Ascending aorta (tissue), 2 donors: ENCODE measurements at regions not wholly inside any gene's neighbourhood (a gene's known extent, or its start where the extent isn't known, plus 50 kb on each side); places are given as distances from the start of the nearest gene placed in this dataset.

Experiments
- DNase-seq, 2 donors: peaks; one replicate each; pipeline ENCODE4 v3.0.0-alpha.2; 2019; ENCODE audit warnings: low spot score in 2 of 2
- H3K27ac ChIP-seq, 2 donors: fragments of 200-600 bp; sonication (generic); one replicate each; pipeline ENCODE4 v1.5.1; 2016 to 2017; ENCODE audit warnings: mild to moderate bottlenecking in 1 of 2
- H3K27me3 ChIP-seq: fragments of 200-600 bp; sonication (generic); one replicate; pipeline ENCODE4 v1.5.1; 2017
- H3K36me3 ChIP-seq, 2 donors: fragments of 200-600 bp; sonication (generic); one replicate each; pipeline ENCODE4 v1.5.1; 2016
- H3K4me1 ChIP-seq, 2 donors: fragments of 200-600 bp; sonication (generic); one replicate each; pipeline ENCODE4 v1.5.1; 2016 to 2017; ENCODE audit warnings: mild to moderate bottlenecking in 1 of 2
- H3K4me3 ChIP-seq, 2 donors: fragments of 200-600 bp; sonication (generic); one replicate each; pipeline ENCODE4 v1.5.1; 2016 to 2017; ENCODE audit warnings: mild to moderate bottlenecking in 1 of 2
- H3K9me3 ChIP-seq, 2 donors: fragments of 200-600 bp; sonication (generic); one replicate each; pipeline ENCODE4 v1.5.1; 2016
- intact Hi-C: fragments of 100-400 bp; cut with DNase I; formaldehyde crosslinking; loops from one replicate; pipeline ENCODE4 v1.15.1; 2023
- TF ChIP-seq, protein P1 (sequence below), 3 experiments: fragments of 200-600 bp in 2 of 3; fragments of 450-650 bp in 1 of 3; sonication (generic) in 2 of 3; IDR thresholded peaks; one replicate each; pipeline ENCODE4 v1.5.1; 2016 to 2019; ENCODE audit warnings: antibody characterized with exemption in 3 of 3, mild to moderate bottlenecking in 1 of 3, moderate library complexity in 1 of 3

DNA sequence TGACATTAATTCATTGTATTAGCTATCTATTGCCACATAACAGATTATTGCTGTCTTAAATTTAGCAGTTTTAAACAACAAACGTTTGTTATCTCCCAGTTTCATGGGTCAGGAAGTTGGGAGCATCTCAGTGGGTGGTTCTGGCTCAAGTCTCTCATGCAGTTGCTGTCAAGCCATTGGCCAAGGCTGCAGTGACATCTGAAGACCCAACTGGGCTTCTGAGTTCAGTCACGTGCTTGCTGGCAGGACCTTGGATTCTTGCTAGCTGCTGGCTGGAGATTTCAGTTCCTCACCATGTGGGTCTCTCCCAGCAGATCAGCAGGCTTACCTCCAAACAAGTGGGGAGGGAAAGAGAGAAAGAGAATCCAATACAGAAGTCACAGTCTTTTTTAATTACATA lies 152.6 kb upstream of the EXOC2 start:
- H3K36me3 ChIP-seq: no peaks in the 10 kb centered on the region
- H3K27me3 ChIP-seq: no peaks in the 10 kb centered on the region
- TF ChIP-seq, protein P1, sequence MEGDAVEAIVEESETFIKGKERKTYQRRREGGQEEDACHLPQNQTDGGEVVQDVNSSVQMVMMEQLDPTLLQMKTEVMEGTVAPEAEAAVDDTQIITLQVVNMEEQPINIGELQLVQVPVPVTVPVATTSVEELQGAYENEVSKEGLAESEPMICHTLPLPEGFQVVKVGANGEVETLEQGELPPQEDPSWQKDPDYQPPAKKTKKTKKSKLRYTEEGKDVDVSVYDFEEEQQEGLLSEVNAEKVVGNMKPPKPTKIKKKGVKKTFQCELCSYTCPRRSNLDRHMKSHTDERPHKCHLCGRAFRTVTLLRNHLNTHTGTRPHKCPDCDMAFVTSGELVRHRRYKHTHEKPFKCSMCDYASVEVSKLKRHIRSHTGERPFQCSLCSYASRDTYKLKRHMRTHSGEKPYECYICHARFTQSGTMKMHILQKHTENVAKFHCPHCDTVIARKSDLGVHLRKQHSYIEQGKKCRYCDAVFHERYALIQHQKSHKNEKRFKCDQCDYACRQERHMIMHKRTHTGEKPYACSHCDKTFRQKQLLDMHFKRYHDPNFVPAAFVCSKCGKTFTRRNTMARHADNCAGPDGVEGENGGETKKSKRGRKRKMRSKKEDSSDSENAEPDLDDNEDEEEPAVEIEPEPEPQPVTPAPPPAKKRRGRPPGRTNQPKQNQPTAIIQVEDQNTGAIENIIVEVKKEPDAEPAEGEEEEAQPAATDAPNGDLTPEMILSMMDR (IDR thresholded peaks at IDR 0.05): no peak
- no peak for DNase-seq
- no peaks in the 10 kb centered on the region for H3K9me3 ChIP-seq
- H3K27ac ChIP-seq: no peak overlapping the region
- H3K4me1 ChIP-seq: no peaks in the 10 kb centered on the region
- intact Hi-C loops: no loop called here
- H3K4me3 ChIP-seq: no peak overlapping the region

DNA sequence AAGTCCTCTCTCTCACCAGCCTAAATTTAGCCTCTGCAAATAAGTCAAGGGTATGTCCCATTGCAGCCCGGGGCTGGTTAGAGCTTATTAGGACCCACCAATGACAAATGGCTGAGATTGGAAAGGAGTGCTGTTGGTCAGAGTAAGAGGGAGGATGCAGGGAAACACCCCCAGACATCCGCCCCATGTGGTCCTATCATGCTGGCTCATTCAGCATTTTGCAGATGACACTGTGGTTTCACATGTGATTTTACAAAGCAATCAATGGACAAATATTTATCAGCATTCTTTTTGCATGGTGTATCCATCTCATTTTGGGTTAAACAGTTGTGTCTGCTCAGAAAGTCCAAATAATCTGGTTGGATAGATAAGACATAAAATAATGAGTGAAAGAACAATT lies 152.2 kb upstream of the EXOC2 start:
- Histone ChIP-seq H3K4me1 (no peaks in the 10 kb centered on the region), H3K36me3 (no peaks in the 10 kb centered on the region), H3K4me3 (no peak overlapping the region), H3K27ac (no peak overlapping the region), H3K27me3 (no peaks in the 10 kb centered on the region), H3K9me3 (no peaks in the 10 kb centered on the region)
- intact Hi-C loops: no loop called here
- no peak for DNase-seq
- TF ChIP-seq, protein P1 (IDR thresholded peaks at IDR 0.05): no peak

DNA sequence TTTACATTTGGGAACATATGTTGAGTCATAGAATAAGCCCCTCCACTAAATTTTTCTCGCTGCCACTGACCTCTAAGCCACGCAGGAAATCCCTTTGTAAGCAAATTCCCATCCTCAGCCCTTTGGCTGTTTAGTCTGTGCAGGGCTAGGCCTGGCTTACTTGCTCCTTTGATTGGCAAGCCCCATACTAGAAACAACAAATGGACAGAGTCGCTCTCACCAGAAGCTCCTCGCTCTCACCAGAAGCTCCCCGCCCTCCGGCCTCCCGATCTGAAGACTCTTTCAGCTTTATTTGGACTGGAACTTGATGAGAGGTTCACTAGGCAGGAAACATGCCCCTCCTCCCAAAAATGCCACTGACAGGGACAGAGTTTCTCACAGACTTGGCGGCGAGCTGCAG lies 149.2 kb upstream of the EXOC2 start:
- DNase-seq: no peak
- Histone ChIP-seq H3K4me3 (no peak overlapping the region), H3K9me3 (no peaks in the 10 kb centered on the region), H3K27me3 (no peaks in the 10 kb centered on the region), H3K27ac (no peak overlapping the region), H3K4me1 (no peaks in the 10 kb centered on the region), H3K36me3 (no peaks in the 10 kb centered on the region)
- TF ChIP-seq, protein P1 (IDR thresholded peaks at IDR 0.05): no peak
- intact Hi-C loops: no loop called here

DNA sequence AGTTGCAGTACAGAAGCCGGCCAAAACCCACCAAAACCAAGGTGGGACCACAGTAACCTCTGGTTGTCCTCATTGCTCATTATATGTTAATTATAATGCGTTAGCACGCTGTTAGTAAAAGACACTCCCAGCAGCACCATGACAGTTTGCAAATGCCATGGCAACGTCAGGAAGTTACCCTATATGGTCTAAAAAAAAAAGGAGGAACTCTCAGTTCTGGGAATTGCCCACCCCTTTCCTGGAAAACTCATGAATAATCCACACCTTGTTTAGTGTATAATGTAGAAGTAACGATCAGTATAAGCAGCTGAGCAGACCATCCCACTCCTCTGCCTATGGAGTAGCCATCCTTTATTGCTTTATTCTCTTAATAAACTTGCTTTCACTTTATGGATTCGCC lies 148.6 kb upstream of the EXOC2 start:
- H3K4me1 ChIP-seq: no peaks in the 10 kb centered on the region
- no peak for DNase-seq
- H3K27me3 ChIP-seq: no peaks in the 10 kb centered on the region
- no peak overlapping the region for H3K4me3 ChIP-seq
- TF ChIP-seq, protein P1 (IDR thresholded peaks at IDR 0.05): no peak
- H3K27ac ChIP-seq: no peak overlapping the region
- H3K9me3 ChIP-seq: no peaks in the 10 kb centered on the region
- intact Hi-C loops: no loop called here
- H3K36me3 ChIP-seq: no peaks in the 10 kb centered on the region

DNA sequence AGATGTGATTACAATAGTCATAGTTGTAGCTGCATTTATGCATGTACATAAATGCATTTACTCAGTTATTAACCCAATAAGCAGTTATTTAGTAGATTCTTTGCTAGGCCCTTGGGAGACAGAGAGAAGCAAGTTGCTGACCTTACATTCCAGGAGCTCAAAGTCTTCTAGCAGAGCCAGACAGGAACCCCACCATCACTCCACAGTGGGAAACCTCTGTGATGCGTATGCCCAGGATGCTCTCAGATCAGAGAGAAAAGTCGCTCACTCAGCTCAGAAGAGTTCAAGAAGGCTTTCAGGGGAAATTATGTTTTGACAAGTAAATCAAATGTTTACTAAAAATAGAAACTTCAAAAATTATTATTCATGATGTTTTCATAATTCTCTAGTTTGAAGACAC lies 146.3 kb upstream of the EXOC2 start:
- Histone ChIP-seq H3K9me3 (no peaks in the 10 kb centered on the region), H3K4me3 (no peak overlapping the region), H3K27me3 (no peaks in the 10 kb centered on the region), H3K4me1 (no peaks in the 10 kb centered on the region), H3K27ac (no peak overlapping the region), H3K36me3 (no peaks in the 10 kb centered on the region)
- TF ChIP-seq, protein P1 (IDR thresholded peaks at IDR 0.05): no peak
- no peak for DNase-seq
- intact Hi-C loops: no loop called here

DNA sequence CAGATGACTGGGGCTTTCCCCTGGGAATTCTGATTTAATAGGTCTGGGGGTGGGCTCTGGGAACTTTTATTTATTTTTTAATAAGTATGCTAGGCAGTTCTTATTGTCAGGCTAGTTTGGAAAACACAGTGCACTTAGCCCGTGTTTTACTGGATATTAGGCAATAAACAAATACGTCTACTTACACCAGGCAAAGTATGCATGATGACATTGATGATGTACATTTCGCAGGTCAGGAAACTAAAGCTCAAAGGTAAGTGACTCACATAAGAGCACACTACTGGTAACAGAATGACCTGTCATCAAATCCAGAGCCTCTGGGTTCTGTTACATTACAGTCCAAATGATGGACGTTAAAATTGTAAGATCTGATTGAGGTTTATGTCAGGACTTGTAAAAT lies 144.4 kb upstream of the EXOC2 start:
- Histone ChIP-seq H3K36me3 (no peaks in the 10 kb centered on the region), H3K27me3 (no peaks in the 10 kb centered on the region), H3K27ac (no peak overlapping the region), H3K4me1 (no peaks in the 10 kb centered on the region), H3K4me3 (no peak overlapping the region), H3K9me3 (no peaks in the 10 kb centered on the region)
- intact Hi-C loops: no loop called here
- DNase-seq: no peak
- TF ChIP-seq, protein P1 (IDR thresholded peaks at IDR 0.05): no peak
